Stimulated activated naive B cell treated with anti-CD40 and anti-IgM and Interleukin-4, amounts not matched to agents 10 μg/mL and 1 μg/mL and 100 μg/mL, for 72 hours (primary cell): ENCODE measurements at regions not wholly inside any gene's neighbourhood (a gene's known extent, or its start where the extent isn't known, plus 50 kb on each side); places are given as distances from the start of the nearest gene placed in this dataset.
A peak's percentile ranks its signal among the peaks of the same experiment; 100 is the strongest.

Experiments used
- ATAC-seq, 2 donors: fragments of 150-1000 bp; cut with Tn5 transposase; replicated peaks; 2 replicates each; pipeline ENCODE4 v1.10.0; 2021; ENCODE audit warnings: moderate library complexity in 1 of 2
- DNase-seq: peaks from one replicate; pipeline ENCODE4 v3.0.0; 2021
- H3K27ac Mint-ChIP-seq: one replicate; pipeline ENCODE4 v1.8.0; 2022; ENCODE audit warnings: mild to moderate bottlenecking, mixed read lengths
- H3K27me3 Mint-ChIP-seq, 2 donors: one replicate each; pipeline ENCODE4 v1.8.0; 2022; ENCODE audit warnings: mixed read lengths in 2 of 2
- H3K36me3 Mint-ChIP-seq, 2 donors: one replicate each; pipeline ENCODE4 v1.8.0; 2022; ENCODE audit warnings: mixed read lengths in 2 of 2, mild to moderate bottlenecking in 1 of 2
- H3K4me1 Mint-ChIP-seq, 2 donors: one replicate each; pipeline ENCODE4 v1.8.0; 2022; ENCODE audit warnings: mixed read lengths in 2 of 2, mild to moderate bottlenecking in 1 of 2
- H3K4me3 Mint-ChIP-seq, 2 donors: one replicate each; pipeline ENCODE4 v1.8.0; 2022; ENCODE audit warnings: mild to moderate bottlenecking in 2 of 2, mixed read lengths in 2 of 2, moderate library complexity in 1 of 2
- H3K9me3 Mint-ChIP-seq, 2 donors: one replicate each; pipeline ENCODE4 v1.8.0; 2022; ENCODE audit warnings: mixed read lengths in 2 of 2, mild to moderate bottlenecking in 1 of 2

- Mint-ChIP-seq H3K9me3 (no peaks in the 10 kb centered on the region), H3K4me3 (no peak overlapping the region), H3K27ac (no peak overlapping the region), H3K36me3 (no peaks in the 10 kb centered on the region), H3K4me1 (peaks cover 0 to 4% of the 10 kb centered on the region in 2 donors), H3K27me3 (peaks cover 0 to 13% of the 10 kb centered on the region in 2 donors)
- DNase-seq (no peak), ATAC-seq (no peak)
These were observed 68.5 kb upstream of the ITGA6 start for GRCh38 chr2:172358691-172359556.

GRCh38 chr2:172361360-172361759 lies 66.0 kb upstream of the ITGA6 start:
- no peak for ATAC-seq
- H3K36me3 Mint-ChIP-seq, result no peaks in the 10 kb centered on the region
- no peak overlapping the region for H3K27ac Mint-ChIP-seq

GRCh38 chr2:172361840-172362239 lies 65.5 kb upstream of the ITGA6 start:
- no peak for ATAC-seq
- Mint-ChIP-seq H3K27ac (no peak overlapping the region), H3K27me3 (peaks cover 0 to 12% of the 10 kb centered on the region in 2 donors), H3K36me3 (no peaks in the 10 kb centered on the region), H3K4me3 (no peak overlapping the region), H3K4me1 (peaks cover 0 to 4% of the 10 kb centered on the region in 2 donors), H3K9me3 (no peaks in the 10 kb centered on the region)
- no peak for DNase-seq

More at GRCh38 chr2:172361360-172361759, 66.0 kb upstream of the ITGA6 start:
- Mint-ChIP-seq H3K27me3 (peaks cover 0 to 14% of the 10 kb centered on the region in 2 donors), H3K9me3 (no peaks in the 10 kb centered on the region), H3K4me1 (peaks cover 0 to 4% of the 10 kb centered on the region in 2 donors), H3K4me3 (no peak overlapping the region)
- DNase-seq, result no peak

GRCh38 chr2:172364261-172364660 lies 63.1 kb upstream of the ITGA6 start:
- H3K4me3 Mint-ChIP-seq, result no peak overlapping the region
- H3K9me3 Mint-ChIP-seq, result peaks cover 9 to 13% of the 10 kb centered on the region in 2 donors
- DNase-seq (no peak), ATAC-seq (no peak)
- H3K27me3 Mint-ChIP-seq, result peaks cover 4 to 10% of the 10 kb centered on the region in 2 donors
- peaks cover 2 to 9% of the 10 kb centered on the region in 2 donors for H3K36me3 Mint-ChIP-seq
- H3K4me1 Mint-ChIP-seq, result no peaks in the 10 kb centered on the region
- H3K27ac Mint-ChIP-seq, result no peak overlapping the region

GRCh38 chr2:172366596-172367150 lies 60.7 kb upstream of the ITGA6 start:
- ATAC-seq (no peak), DNase-seq (no peak)
- peaks cover 11 to 13% of the 10 kb centered on the region in 2 donors for H3K9me3 Mint-ChIP-seq
- peaks cover 7 to 12% of the 10 kb centered on the region in 2 donors for H3K4me1 Mint-ChIP-seq
- peaks cover 4 to 11% of the 10 kb centered on the region in 2 donors for H3K36me3 Mint-ChIP-seq
- peaks cover 5 to 10% of the 10 kb centered on the region in 2 donors for H3K27me3 Mint-ChIP-seq
- H3K27ac Mint-ChIP-seq, result no peak overlapping the region
- H3K4me3 Mint-ChIP-seq, result no peak overlapping the region

- Mint-ChIP-seq H3K4me1 (peaks cover 7 to 17% of the 10 kb centered on the region in 2 donors), H3K9me3 (peaks cover 11 to 13% of the 10 kb centered on the region in 2 donors), H3K36me3 (peaks cover 4 to 11% of the 10 kb centered on the region in 2 donors), H3K27ac (no peak overlapping the region), H3K4me3 (no peak overlapping the region), H3K27me3 (peaks cover 5 to 10% of the 10 kb centered on the region in 2 donors)
- DNase-seq (no peak), ATAC-seq (peak; percentile 36 to 38)
These were observed 56.4 kb upstream of the ITGA6 start for GRCh38 chr2:172370821-172371455.

GRCh38 chr2:172372436-172372835 lies 55.0 kb upstream of the ITGA6 start:
- no peak for DNase-seq
- Mint-ChIP-seq H3K27me3 (peaks cover 5 to 10% of the 10 kb centered on the region in 2 donors), H3K4me1 (peaks cover 8 to 26% of the 10 kb centered on the region in 2 donors), H3K9me3 (peaks cover 11 to 13% of the 10 kb centered on the region in 2 donors), H3K36me3 (peaks cover 4 to 11% of the 10 kb centered on the region in 2 donors), H3K4me3 (no peak overlapping the region), H3K27ac (no peak overlapping the region)
- ATAC-seq, result no peak

GRCh38 chr2:172373076-172373475 lies 54.3 kb upstream of the ITGA6 start:
- H3K9me3 Mint-ChIP-seq, result peaks cover 11 to 12% of the 10 kb centered on the region in 2 donors
- no peak overlapping the region for H3K4me3 Mint-ChIP-seq
- peaks cover 4 to 9% of the 10 kb centered on the region in 2 donors for H3K36me3 Mint-ChIP-seq
- peaks cover 5 to 10% of the 10 kb centered on the region in 2 donors for H3K27me3 Mint-ChIP-seq
- ATAC-seq (no peak), DNase-seq (no peak)
- no peak overlapping the region for H3K27ac Mint-ChIP-seq
- peaks cover 11 to 32% of the 10 kb centered on the region in 2 donors for H3K4me1 Mint-ChIP-seq

- Mint-ChIP-seq H3K27ac (no peak overlapping the region), H3K4me3 (no peak overlapping the region), H3K9me3 (peaks cover 9 to 13% of the 10 kb centered on the region in 2 donors), H3K36me3 (peaks cover 4 to 9% of the 10 kb centered on the region in 2 donors), H3K4me1 (peaks cover 11 to 36% of the 10 kb centered on the region in 2 donors), H3K27me3 (peaks cover 5 to 10% of the 10 kb centered on the region in 2 donors)
- DNase-seq (no peak), ATAC-seq (no peak)
These were observed 53.6 kb upstream of the ITGA6 start for GRCh38 chr2:172373766-172374165.

GRCh38 chr2:172374318-172375240 lies 52.8 kb upstream of the ITGA6 start:
- Mint-ChIP-seq H3K4me1 (peaks cover 11 to 36% of the 10 kb centered on the region in 2 donors), H3K36me3 (peaks cover 2 to 9% of the 10 kb centered on the region in 2 donors), H3K27me3 (peaks cover 0 to 10% of the 10 kb centered on the region in 2 donors), H3K4me3 (no peak overlapping the region), H3K27ac (no peak overlapping the region), H3K9me3 (peaks cover 8 to 13% of the 10 kb centered on the region in 2 donors)
- ATAC-seq, result no peak
- DNase-seq, result no peak

- no peak overlapping the region for H3K4me3 Mint-ChIP-seq
- no peak overlapping the region for H3K27ac Mint-ChIP-seq
- H3K36me3 Mint-ChIP-seq, result peaks cover 2 to 9% of the 10 kb centered on the region in 2 donors
- peaks cover 0 to 10% of the 10 kb centered on the region in 2 donors for H3K27me3 Mint-ChIP-seq
- DNase-seq (no peak), ATAC-seq (peak; percentile 45 to 65)
- peaks cover 11 to 37% of the 10 kb centered on the region in 2 donors for H3K4me1 Mint-ChIP-seq
- H3K9me3 Mint-ChIP-seq, result peaks cover 8 to 13% of the 10 kb centered on the region in 2 donors
These were observed 52.1 kb upstream of the ITGA6 start for GRCh38 chr2:172375251-172375650.

- H3K36me3 Mint-ChIP-seq, result peaks cover 2 to 9% of the 10 kb centered on the region in 2 donors
- ATAC-seq (no peak), DNase-seq (no peak)
- H3K27me3 Mint-ChIP-seq, result peaks cover 0 to 10% of the 10 kb centered on the region in 2 donors
- H3K27ac Mint-ChIP-seq, result no peak overlapping the region
- H3K4me1 Mint-ChIP-seq, result peaks cover 11 to 38% of the 10 kb centered on the region in 2 donors
- H3K4me3 Mint-ChIP-seq, result no peak overlapping the region
- peaks cover 8 to 13% of the 10 kb centered on the region in 2 donors for H3K9me3 Mint-ChIP-seq
These were observed 51.4 kb upstream of the ITGA6 start for GRCh38 chr2:172376016-172376415.

- DNase-seq (no peak), ATAC-seq (no peak)
- H3K27ac Mint-ChIP-seq, result no peak overlapping the region
- H3K4me1 Mint-ChIP-seq, result peaks cover 8 to 32% of the 10 kb centered on the region in 2 donors
- peaks cover 0 to 9% of the 10 kb centered on the region in 2 donors for H3K36me3 Mint-ChIP-seq
- H3K9me3 Mint-ChIP-seq, result peaks cover 8 to 11% of the 10 kb centered on the region in 2 donors
- no peak overlapping the region for H3K4me3 Mint-ChIP-seq
- H3K27me3 Mint-ChIP-seq, result peaks cover 0 to 10% of the 10 kb centered on the region in 2 donors
These were observed 50.8 kb upstream of the ITGA6 start for GRCh38 chr2:172376505-172377125.
